Body of pancreas (tissue), 4 donors: ENCODE measurements at regions not wholly inside any gene's neighbourhood (a gene's known extent, or its start where the extent isn't known, plus 50 kb on each side); places are given as distances from the start of the nearest gene placed in this dataset.

ENCODE experiments used
- CTCF ChIP-seq, 7 experiments: fragments of 450-650 bp in 4 of 7; fragments of 200-600 bp in 3 of 7; sonication (generic) in 3 of 7; IDR thresholded peaks; one replicate each; pipeline ENCODE4 v1.5.1; 2016 to 2019; ENCODE audit warnings: antibody characterized with exemption in 7 of 7
- POLR2A ChIP-seq, 3 donors: fragments of 450-650 bp; IDR thresholded peaks; one replicate each; pipeline ENCODE4 v1.6.1; 2016; ENCODE audit warnings: antibody characterized with exemption in 3 of 3, mild to moderate bottlenecking in 2 of 3

- TF ChIP-seq CTCF (IDR thresholded peaks at IDR 0.05) (no peak), POLR2A (IDR thresholded peaks at IDR 0.05) (no peak)
Measured at GRCh38 chr9:115633104-115633503, 515.1 kb upstream of the TNC start.
